Central memory CD8-positive, alpha-beta T cell (primary cell): ENCODE measurements at regions not wholly inside any gene's neighbourhood (a gene's known extent, or its start where the extent isn't known, plus 50 kb on each side); places are given as distances from the start of the nearest gene placed in this dataset.

Experiments used
- ATAC-seq: fragments of 150-1000 bp; cut with Tn5 transposase; replicated peaks from 2 replicates; pipeline ENCODE4 v1.10.0; 2022; ENCODE audit warnings: mild to moderate bottlenecking, moderate FRiP score, moderate number of reproducible peaks; ENCODE audit not compliant: poor library complexity, severe bottlenecking; ENCODE audit errors: extremely low read depth
- DNase-seq, 2 donors: peaks; one replicate each; pipeline ENCODE4 v3.0.0; 2021; ENCODE audit warnings: low spot score in 2 of 2
- H3K27ac Mint-ChIP-seq: one replicate; pipeline ENCODE4 v1.8.0; 2022; ENCODE audit warnings: low read depth, mild to moderate bottlenecking, moderate library complexity, mixed read lengths
- H3K27me3 Mint-ChIP-seq: one replicate; pipeline ENCODE4 v1.8.0; 2022; ENCODE audit warnings: mixed read lengths
- H3K36me3 Mint-ChIP-seq: one replicate; pipeline ENCODE4 v1.8.0; 2022; ENCODE audit warnings: mild to moderate bottlenecking, moderate library complexity, mixed read lengths; ENCODE audit not compliant: insufficient read depth
- H3K4me1 Mint-ChIP-seq: one replicate; pipeline ENCODE4 v1.8.0; 2022; ENCODE audit warnings: mixed read lengths
- H3K4me3 Mint-ChIP-seq: one replicate; pipeline ENCODE4 v1.8.0; 2022; ENCODE audit warnings: mild to moderate bottlenecking, moderate library complexity, mixed read lengths
- H3K9me3 Mint-ChIP-seq: one replicate; pipeline ENCODE4 v1.8.0; 2022; ENCODE audit warnings: mixed read lengths

DNA sequence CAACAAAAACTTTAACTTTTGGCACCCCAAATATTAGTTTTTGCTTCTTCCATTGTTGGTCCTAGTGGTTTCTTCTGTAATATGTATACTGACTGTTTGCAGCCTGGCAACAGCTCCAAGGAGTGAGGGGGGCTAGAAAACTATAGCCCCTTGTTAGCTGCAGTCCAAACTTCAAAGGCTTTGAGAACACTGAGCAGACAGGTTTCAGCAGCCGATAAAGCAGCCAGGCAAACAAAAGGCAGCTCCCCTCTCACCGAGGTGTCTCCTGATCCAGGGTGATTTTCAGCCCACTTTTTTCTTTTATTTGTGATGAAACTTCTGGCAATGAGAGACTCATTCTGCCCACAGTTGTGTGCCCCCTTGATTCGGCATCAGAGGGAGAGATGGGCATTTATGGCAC lies 80.7 kb downstream of the OLIG3 start:
- ATAC-seq (no peak), DNase-seq (no peak)
- Mint-ChIP-seq H3K27me3 (no peaks in the 10 kb centered on the region), H3K36me3 (peaks cover 2% of the 10 kb centered on the region), H3K4me3 (no peak overlapping the region), H3K4me1 (peaks cover 14% of the 10 kb centered on the region), H3K27ac (no peak overlapping the region), H3K9me3 (no peaks in the 10 kb centered on the region)

DNA sequence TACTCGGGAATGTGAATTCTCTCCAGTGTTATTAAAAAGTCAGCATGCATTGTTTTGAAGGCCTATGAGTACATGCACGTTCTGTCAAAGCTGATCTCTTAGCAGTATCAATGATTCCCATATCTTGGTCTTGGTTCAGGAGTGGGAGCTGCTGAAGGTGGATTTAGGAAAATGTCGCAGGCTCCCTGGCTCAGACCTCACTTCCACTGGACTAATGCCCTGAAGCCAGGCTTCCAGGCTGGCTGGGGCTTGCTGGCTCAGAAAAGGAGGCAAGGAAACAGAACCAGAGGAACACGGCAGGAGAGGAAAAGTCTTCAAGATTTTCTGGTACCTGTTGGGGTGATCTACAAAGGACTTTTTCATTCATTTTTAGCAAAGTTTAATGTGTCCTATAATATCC lies 81.6 kb downstream of the OLIG3 start:
- no peak overlapping the region for H3K4me3 Mint-ChIP-seq
- ATAC-seq (no peak), DNase-seq (no peak)
- no peaks in the 10 kb centered on the region for H3K27me3 Mint-ChIP-seq
- peaks cover 21% of the 10 kb centered on the region for H3K4me1 Mint-ChIP-seq
- peaks cover 2% of the 10 kb centered on the region for H3K36me3 Mint-ChIP-seq
- no peak overlapping the region for H3K27ac Mint-ChIP-seq
- H3K9me3 Mint-ChIP-seq: peaks cover 5% of the 10 kb centered on the region

DNA sequence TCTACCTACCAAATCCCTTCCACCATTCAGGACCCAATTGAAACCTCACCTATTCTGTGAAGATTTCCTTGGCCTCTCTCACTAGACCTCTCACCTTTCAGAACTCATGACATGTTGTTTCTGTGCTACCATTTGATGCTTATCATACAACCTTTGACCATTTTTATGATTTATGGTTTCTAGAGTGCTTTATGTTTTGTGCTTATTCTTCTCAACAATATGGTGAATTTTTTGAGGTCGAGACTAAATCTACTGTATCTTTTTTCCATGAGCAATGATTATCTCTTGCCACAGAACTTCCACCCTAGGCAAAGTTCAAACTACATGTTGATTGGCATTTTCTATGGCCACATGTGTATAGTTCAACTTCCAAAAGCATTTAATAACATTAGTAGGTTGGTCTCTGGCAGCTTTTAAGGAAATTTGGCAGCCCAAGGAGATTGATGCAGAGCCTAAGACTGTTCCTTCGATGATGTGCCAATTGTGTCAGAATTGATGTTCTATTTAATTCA lies 84.9 kb downstream of the OLIG3 start:
- ATAC-seq (no peak), DNase-seq (no peak)
- Mint-ChIP-seq H3K27me3 (no peaks in the 10 kb centered on the region), H3K4me3 (no peak overlapping the region), H3K36me3 (no peaks in the 10 kb centered on the region), H3K9me3 (peaks cover 12% of the 10 kb centered on the region), H3K4me1 (peaks cover 26% of the 10 kb centered on the region), H3K27ac (peak overlapping the region; percentile 6)

DNA sequence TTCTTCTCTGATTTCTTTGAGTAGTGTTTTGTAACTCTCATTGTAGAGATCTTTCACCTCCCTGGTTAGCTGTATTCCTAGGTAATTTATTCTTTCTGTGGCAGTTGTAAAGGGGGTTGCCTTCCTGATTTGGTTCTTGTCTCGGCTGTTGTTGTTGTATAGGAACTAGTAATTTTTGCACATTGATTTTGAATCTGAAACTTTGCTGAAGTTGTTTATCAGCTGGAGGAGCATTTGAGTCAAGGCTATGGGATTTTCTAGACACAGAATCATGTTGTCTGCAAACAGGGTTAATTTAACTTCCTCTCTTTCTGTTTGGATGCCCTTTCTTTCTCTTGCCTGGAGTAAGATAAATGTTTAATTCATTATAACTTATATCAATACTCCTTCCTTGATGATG lies 86.4 kb downstream of the OLIG3 start:
- no peak for ATAC-seq
- Mint-ChIP-seq H3K4me3 (no peak overlapping the region), H3K9me3 (peaks cover 12% of the 10 kb centered on the region), H3K36me3 (no peaks in the 10 kb centered on the region), H3K27me3 (no peaks in the 10 kb centered on the region), H3K27ac (peak overlapping the region; percentile 8), H3K4me1 (peaks cover 26% of the 10 kb centered on the region)
- no peak for DNase-seq

DNA sequence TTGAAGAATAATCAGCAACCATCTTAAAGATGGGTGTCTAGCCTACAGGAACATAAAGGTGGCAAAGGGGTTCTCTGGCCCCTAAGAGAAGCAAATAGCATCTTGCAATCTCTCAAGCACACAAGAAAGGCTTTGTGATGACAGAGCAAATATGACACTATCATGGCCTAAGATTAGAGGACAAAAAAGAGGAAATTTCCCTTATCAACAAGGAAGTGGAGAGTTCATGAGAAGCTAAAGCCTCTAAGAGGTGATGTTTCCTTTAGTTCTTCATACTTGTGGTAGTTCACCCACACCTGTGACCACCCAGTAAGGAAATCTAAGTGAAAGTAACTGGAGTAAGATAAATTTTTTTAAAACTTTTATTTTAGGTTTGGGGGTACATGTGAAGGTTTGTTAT lies 88.4 kb downstream of the OLIG3 start:
- Mint-ChIP-seq H3K9me3 (peaks cover 12% of the 10 kb centered on the region), H3K4me3 (no peak overlapping the region), H3K27ac (no peak overlapping the region), H3K36me3 (no peaks in the 10 kb centered on the region), H3K27me3 (no peaks in the 10 kb centered on the region), H3K4me1 (peaks cover 26% of the 10 kb centered on the region)
- no peak for DNase-seq
- ATAC-seq: no peak

DNA sequence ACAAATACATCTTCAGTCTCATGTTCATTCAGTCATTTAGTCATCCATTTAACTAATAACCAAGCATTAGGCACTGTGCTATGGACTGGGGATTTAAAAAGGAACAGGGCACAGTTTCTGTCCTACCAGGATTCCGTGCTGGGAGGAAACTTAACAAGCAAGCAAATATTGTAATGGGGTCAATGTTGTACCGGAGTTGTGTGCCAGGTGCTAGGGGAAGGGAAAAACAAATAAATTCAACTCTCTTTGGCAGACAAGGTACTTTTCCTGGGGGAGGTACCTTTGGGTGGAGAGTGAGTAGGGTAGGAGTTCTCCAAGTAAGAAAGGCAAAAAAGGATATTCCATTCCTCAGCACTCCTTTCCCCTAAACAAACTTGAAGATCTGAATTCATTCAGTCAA lies 90.3 kb downstream of the OLIG3 start:
- Mint-ChIP-seq H3K4me3 (no peak overlapping the region), H3K36me3 (no peaks in the 10 kb centered on the region), H3K9me3 (peaks cover 12% of the 10 kb centered on the region), H3K27ac (no peak overlapping the region), H3K27me3 (no peaks in the 10 kb centered on the region), H3K4me1 (peaks cover 36% of the 10 kb centered on the region)
- ATAC-seq (no peak), DNase-seq (no peak)

DNA sequence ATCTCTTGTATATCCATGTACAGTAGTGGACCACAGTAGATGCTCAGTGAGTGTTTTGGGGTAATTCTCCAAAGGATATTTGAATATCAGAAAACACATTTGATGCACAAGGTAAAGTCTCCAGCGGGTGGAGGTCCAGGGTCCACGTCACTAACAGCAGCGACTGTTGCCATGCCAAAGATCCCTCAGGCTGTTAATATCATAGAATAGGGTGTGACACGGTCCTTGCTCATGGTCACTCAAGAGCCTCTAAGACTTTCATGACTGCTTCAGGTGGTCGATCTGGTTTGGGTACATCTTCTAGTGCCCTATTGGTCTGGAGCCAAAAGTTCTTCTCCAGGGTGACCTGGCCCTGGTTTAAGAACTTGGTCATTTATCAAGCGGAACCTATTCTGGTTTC lies 90.8 kb downstream of the OLIG3 start:
- H3K36me3 Mint-ChIP-seq: no peaks in the 10 kb centered on the region

DNA sequence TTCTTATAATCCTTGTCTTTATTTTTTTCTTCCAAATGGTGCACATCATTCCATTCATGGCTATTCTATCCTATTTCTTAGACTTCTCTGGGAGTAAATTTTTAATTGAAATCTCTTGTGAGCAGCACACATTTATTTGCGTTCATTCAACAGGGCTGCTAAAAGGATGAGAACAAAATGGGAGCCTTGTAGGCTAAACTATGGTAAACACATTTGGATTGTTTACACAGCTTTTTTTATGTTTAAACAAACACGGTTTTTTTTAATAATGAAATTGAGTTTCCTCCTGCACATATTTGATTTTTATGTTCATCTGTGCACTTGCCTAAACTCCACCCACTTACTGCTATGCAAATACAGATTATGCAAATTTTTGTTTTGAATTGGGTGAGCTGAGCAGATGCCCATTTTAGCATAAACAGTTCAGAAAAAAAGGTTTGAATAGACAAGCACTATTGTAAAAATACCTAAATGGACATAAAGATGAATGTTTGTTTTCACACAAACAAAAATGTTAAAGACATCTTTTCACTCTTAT lies 92.0 kb downstream of the OLIG3 start:
- H3K27ac Mint-ChIP-seq: no peak overlapping the region
- H3K36me3 Mint-ChIP-seq: no peaks in the 10 kb centered on the region
- peaks cover 25% of the 10 kb centered on the region for H3K4me1 Mint-ChIP-seq
- DNase-seq: no peak
- H3K27me3 Mint-ChIP-seq: no peaks in the 10 kb centered on the region
- no peak overlapping the region for H3K4me3 Mint-ChIP-seq
- no peak for ATAC-seq
- peaks cover 4% of the 10 kb centered on the region for H3K9me3 Mint-ChIP-seq

More for the DNA sequence above, 90.8 kb downstream of the OLIG3 start:
- H3K9me3 Mint-ChIP-seq: peaks cover 12% of the 10 kb centered on the region
- H3K27ac Mint-ChIP-seq: no peak overlapping the region
- no peaks in the 10 kb centered on the region for H3K27me3 Mint-ChIP-seq
- no peak for DNase-seq
- H3K4me3 Mint-ChIP-seq: no peak overlapping the region
- ATAC-seq: no peak
- peaks cover 36% of the 10 kb centered on the region for H3K4me1 Mint-ChIP-seq

DNA sequence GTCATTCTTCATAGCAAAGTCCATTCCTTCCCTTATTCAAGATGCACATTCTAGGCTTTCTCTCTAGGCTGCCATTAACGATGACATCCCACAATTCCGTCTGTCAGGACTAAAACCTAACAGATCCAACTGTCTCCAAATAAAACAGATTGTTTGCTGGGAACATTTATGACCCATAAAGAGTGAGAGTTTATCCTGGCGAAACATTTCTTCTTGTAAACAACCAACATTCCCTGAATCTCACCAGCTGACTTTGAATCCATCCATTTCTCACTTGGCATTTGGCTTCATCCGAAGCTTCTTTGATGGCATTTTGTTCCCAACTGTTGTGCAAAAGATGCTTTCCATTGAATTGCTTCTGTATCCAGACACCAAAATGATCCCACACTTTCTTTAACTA lies 93.1 kb downstream of the OLIG3 start:
- peaks cover 16% of the 10 kb centered on the region for H3K4me1 Mint-ChIP-seq
- no peaks in the 10 kb centered on the region for H3K9me3 Mint-ChIP-seq
- no peak overlapping the region for H3K4me3 Mint-ChIP-seq
- H3K27ac Mint-ChIP-seq: no peak overlapping the region
- H3K36me3 Mint-ChIP-seq: no peaks in the 10 kb centered on the region
- ATAC-seq: no peak
- no peaks in the 10 kb centered on the region for H3K27me3 Mint-ChIP-seq
- DNase-seq: no peak

DNA sequence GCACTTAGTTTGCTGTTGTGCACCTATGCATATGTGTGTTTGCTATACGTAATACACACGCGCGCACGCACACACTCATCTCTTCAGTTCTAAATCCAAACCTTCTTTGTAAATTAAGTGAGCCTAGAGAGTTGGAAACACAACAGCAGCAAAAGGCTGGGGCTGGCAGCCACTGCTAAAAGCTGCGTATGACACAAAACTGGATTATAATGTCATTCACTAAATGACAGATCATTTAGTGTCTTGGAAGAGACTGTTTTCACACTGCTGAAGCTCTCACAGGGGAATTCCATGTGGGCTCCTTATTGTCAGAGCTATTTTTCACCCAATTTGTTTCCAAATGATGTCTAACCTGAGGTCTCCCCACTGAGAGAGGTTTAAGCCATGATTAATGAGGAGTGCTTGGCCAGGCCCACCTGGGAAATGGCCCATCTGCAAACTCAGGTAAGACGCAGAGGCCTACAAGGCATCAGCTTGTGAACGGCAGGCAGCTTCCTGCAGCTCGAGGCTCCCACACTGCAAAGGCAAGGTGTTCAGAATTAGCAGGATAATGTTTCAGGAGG lies 94.2 kb downstream of the OLIG3 start:
- peaks cover 10% of the 10 kb centered on the region for H3K4me1 Mint-ChIP-seq
- DNase-seq (no peak), ATAC-seq (no peak)
- no peaks in the 10 kb centered on the region for H3K9me3 Mint-ChIP-seq
- H3K36me3 Mint-ChIP-seq: no peaks in the 10 kb centered on the region
- no peaks in the 10 kb centered on the region for H3K27me3 Mint-ChIP-seq
- no peak overlapping the region for H3K27ac Mint-ChIP-seq
- H3K4me3 Mint-ChIP-seq: no peak overlapping the region

DNA sequence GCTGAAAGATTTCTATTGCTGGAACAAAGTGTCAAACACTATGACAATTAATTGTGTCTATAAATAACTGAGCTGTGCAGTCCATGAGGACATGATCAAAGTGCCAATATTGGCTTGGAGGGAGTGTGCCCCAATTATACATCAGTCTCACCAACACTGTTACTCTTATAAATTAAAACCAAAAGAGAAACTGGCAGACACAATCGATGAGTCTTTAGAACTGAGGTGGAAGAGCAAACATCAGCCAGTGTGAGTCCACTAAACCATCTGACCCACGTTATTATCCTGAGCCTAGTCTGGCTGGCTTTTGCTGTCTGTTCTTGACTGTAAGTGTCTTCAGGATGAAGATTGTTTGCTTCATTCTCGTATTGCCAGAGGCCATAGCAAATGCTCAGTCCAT lies 98.9 kb downstream of the OLIG3 start:
- ATAC-seq: no peak
- peaks cover 2% of the 10 kb centered on the region for H3K36me3 Mint-ChIP-seq
- no peak overlapping the region for H3K27ac Mint-ChIP-seq
- H3K9me3 Mint-ChIP-seq: no peaks in the 10 kb centered on the region
- no peak for DNase-seq
- H3K4me3 Mint-ChIP-seq: no peak overlapping the region
- H3K4me1 Mint-ChIP-seq: peaks cover 48% of the 10 kb centered on the region
- H3K27me3 Mint-ChIP-seq: no peaks in the 10 kb centered on the region

DNA sequence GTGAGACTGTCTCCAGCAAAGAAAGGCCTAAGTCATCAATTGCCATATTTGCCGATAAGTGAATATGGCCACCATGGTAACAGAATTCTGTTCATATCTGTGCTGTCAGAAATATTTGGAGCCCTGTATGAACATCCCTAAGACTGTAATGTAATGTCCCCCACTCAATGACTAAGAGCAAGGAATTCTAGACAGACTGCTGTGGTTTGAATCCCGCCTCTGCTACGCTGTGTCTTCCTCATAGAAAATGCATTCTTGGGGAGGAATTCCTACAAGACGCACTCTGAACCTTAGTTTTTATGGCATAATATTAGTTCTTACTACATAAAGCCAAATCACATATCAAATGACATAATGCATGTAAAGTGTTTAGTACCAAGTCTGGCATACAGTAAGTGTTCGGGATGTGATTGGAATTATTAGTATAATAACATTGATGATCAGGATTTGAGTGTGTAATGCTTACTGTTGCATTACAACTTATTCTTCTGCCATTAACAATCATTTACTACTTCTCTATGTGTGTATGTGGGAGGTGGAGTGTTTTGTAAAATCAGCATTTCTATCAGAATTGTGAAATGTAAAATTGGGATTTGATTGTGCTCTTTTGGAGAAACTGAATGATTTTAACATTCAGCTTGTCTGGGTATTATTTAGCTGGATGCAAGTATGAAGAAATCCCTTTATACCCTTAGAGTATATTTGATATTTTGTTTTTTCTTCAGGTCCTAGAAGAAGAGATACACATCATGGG lies 103.0 kb downstream of the OLIG3 start:
- H3K9me3 Mint-ChIP-seq: no peaks in the 10 kb centered on the region
- no peak overlapping the region for H3K4me3 Mint-ChIP-seq
- peaks cover 2% of the 10 kb centered on the region for H3K36me3 Mint-ChIP-seq
- DNase-seq (no peak), ATAC-seq (no peak)
- peaks cover 73% of the 10 kb centered on the region for H3K4me1 Mint-ChIP-seq
- no peaks in the 10 kb centered on the region for H3K27me3 Mint-ChIP-seq
- H3K27ac Mint-ChIP-seq: peak overlapping the region; percentile 52

DNA sequence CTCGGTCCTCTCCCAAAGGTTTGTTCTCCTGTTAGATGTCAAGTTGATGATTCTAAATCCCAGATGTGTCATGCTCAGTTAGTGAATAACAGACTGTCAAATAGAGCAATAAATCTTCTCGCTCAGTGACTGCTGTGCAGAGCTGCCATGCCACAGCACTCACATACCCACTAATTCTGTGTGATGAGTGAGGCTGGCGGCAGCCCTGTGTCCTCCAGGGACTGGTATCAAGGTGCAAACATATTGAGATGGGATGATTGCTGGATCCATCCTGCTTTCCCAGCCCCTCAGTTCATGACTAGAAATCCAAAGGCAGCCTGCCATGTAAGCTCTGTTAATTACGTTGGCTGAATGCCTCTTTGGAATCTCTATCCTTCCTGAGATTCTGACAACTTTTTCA lies 103.9 kb downstream of the OLIG3 start:
- no peak for DNase-seq

More for the DNA sequence above, 103.9 kb downstream of the OLIG3 start:
- ATAC-seq: no peak
- peaks cover 81% of the 10 kb centered on the region for H3K4me1 Mint-ChIP-seq
- H3K4me3 Mint-ChIP-seq: peak overlapping the region; percentile 59
- peaks cover 7% of the 10 kb centered on the region for H3K9me3 Mint-ChIP-seq
- H3K36me3 Mint-ChIP-seq: peaks cover 2% of the 10 kb centered on the region
- H3K27me3 Mint-ChIP-seq: no peaks in the 10 kb centered on the region
- H3K27ac Mint-ChIP-seq: peak overlapping the region; percentile 52
